H1 (cell line): ENCODE measurements at regions not wholly inside any gene's neighbourhood (a gene's known extent, or its start where the extent isn't known, plus 50 kb on each side); places are given as distances from the start of the nearest gene placed in this dataset.

ENCODE experiments used
- CTCF ChIA-PET: fragments of 300-600 bp; sonication (Branson Sonifier 250); formaldehyde crosslinking; loops from one replicate; lab custom pipeline; 2021; ENCODE audit not compliant: partially characterized antibody; lab: Charles Lee
- POLR2A ChIA-PET: fragments of 300-600 bp; sonication (Branson Sonifier 250); formaldehyde crosslinking; loops from one replicate; lab custom pipeline; 2021; ENCODE audit warnings: inconsistent platforms; ENCODE audit not compliant: partially characterized antibody; lab: Charles Lee
- DNase-seq, 2 experiments: peaks; one replicate each; pipeline versions ENCODE4 v3.0.0 to v3.0.0-alpha.2; 2010 to 2022; ENCODE audit warnings: low spot score in 2 of 2, low read depth in 1 of 2, mixed read lengths in 1 of 2
- FAIRE-seq: peaks from 2 replicates; lab custom pipeline; 2011; peaks lifted over from hg19 to GRCh38; lab: Jason Lieb, UNC
- H2AFZ ChIP-seq: 2 replicates; pipeline ENCODE4 v1.8.1; 2012; ENCODE audit warnings: low read length, inconsistent platforms
- H2AK5ac ChIP-seq: 2 replicates; pipeline ENCODE4 v1.6.1; 2013; ENCODE audit warnings: low read depth, low read length
- H2BK120ac ChIP-seq: replicated peaks from 2 replicates; pipeline ENCODE3; 2013; ENCODE audit warnings: low read depth, low read length, inconsistent platforms
- H2BK12ac ChIP-seq: 2 replicates; pipeline ENCODE4 v1.6.1; 2013; ENCODE audit warnings: low read depth, low read length
- H2BK15ac ChIP-seq: 2 replicates; pipeline ENCODE4 v1.6.1; 2013; ENCODE audit warnings: low read length
- H2BK20ac ChIP-seq: 2 replicates; pipeline ENCODE4 v1.6.1; 2013; ENCODE audit warnings: low read length
- H2BK5ac ChIP-seq: 2 replicates; pipeline ENCODE4 v1.6.1; 2013; ENCODE audit warnings: low read depth, low read length
- H3K14ac ChIP-seq: 2 replicates; pipeline ENCODE4 v1.6.1; 2013; ENCODE audit warnings: inconsistent platforms; ENCODE audit not compliant: insufficient read length
- H3K18ac ChIP-seq: 2 replicates; pipeline ENCODE4 v1.6.1; 2013; ENCODE audit warnings: low read length; ENCODE audit errors: extremely low read depth
- H3K23ac ChIP-seq: 2 replicates; pipeline ENCODE4 v1.6.1; 2013; ENCODE audit warnings: inconsistent platforms; ENCODE audit not compliant: insufficient read length
- H3K23me2 ChIP-seq: 2 replicates; pipeline ENCODE4 v1.6.1; 2013; ENCODE audit warnings: low read depth, low read length
- H3K27ac ChIP-seq: 2 replicates; pipeline ENCODE4 v1.6.1; 2011; ENCODE audit warnings: low read depth, low read length, inconsistent platforms
- H3K27me3 ChIP-seq, 4 experiments: replicated peaks in 1 of 4; 1 replicate in 1 of 4; 2 replicates in 3 of 4; pipeline versions ENCODE4 v1.6.1 to v1.8.1; 2011 to 2013; ENCODE audit warnings: low read length in 3 of 4, mild to moderate bottlenecking in 3 of 4, inconsistent platforms in 2 of 4, mixed read lengths in 2 of 4, moderate library complexity in 1 of 4; ENCODE audit not compliant: control insufficient read depth in 3 of 4, insufficient read depth in 3 of 4; ENCODE audit errors: extremely low read depth in 1 of 4
- H3K36me3 ChIP-seq, 4 experiments: 2 replicates each; pipeline versions ENCODE4 v1.6.1 to v1.8.1; 2011 to 2013; ENCODE audit warnings: mild to moderate bottlenecking in 4 of 4, low read length in 3 of 4, moderate library complexity in 2 of 4, control low read depth in 1 of 4, inconsistent platforms in 1 of 4; ENCODE audit not compliant: insufficient read depth in 4 of 4, control insufficient read depth in 2 of 4
- H3K4ac ChIP-seq: replicated peaks from 2 replicates; pipeline ENCODE3; 2013; ENCODE audit warnings: low read length, low read depth, mixed read lengths, inconsistent platforms; ENCODE audit not compliant: insufficient read length
- H3K4me1 ChIP-seq, 4 experiments: replicated peaks in 1 of 4; 1 replicate in 1 of 4; 2 replicates in 3 of 4; pipeline versions ENCODE4 v1.6.1 to v1.8.1; 2011 to 2013; ENCODE audit warnings: low read length in 3 of 4, inconsistent platforms in 2 of 4, mixed read lengths in 1 of 4; ENCODE audit not compliant: insufficient read depth in 4 of 4, control insufficient read depth in 3 of 4
- H3K4me2 ChIP-seq, 2 experiments: 2 replicates each; pipeline versions ENCODE4 v1.6.1 to v1.8.1; 2011 to 2013; ENCODE audit warnings: low read depth in 2 of 2, low read length in 2 of 2, control low read depth in 1 of 2, inconsistent platforms in 1 of 2, mild to moderate bottlenecking in 1 of 2; ENCODE audit not compliant: insufficient read depth in 1 of 2
- H3K4me3 ChIP-seq, 4 experiments: fragments of 200-600, 300-600 bp in 1 of 4; sonication (generic), shearing (Covaris generic), sonication (Bioruptor Twin) in 1 of 4; 2 replicates each; pipeline versions ENCODE4 v1.5.1 to v1.8.1; 2011 to 2016; ENCODE audit warnings: low read length in 4 of 4, low read depth in 3 of 4, control low read depth in 2 of 4, inconsistent platforms in 2 of 4, mild to moderate bottlenecking in 2 of 4, mixed read lengths in 1 of 4, moderate library complexity in 1 of 4; ENCODE audit not compliant: insufficient read depth in 2 of 4; ENCODE audit errors: extremely low read depth in 1 of 4
- H3K56ac ChIP-seq: replicated peaks from 2 replicates; pipeline ENCODE3; 2013; ENCODE audit warnings: low read depth, mild to moderate bottlenecking, mixed read lengths, low read length, inconsistent platforms; ENCODE audit not compliant: insufficient read length
- H3K79me1 ChIP-seq: 2 replicates; pipeline ENCODE4 v1.6.1; 2013; ENCODE audit warnings: low read depth, low read length, control low read depth
- H3K79me2 ChIP-seq, 2 experiments: 2 replicates each; pipeline versions ENCODE4 v1.6.1 to v1.8.1; 2012 to 2013; ENCODE audit warnings: low read length in 2 of 2, mild to moderate bottlenecking in 2 of 2, inconsistent platforms in 1 of 2; ENCODE audit not compliant: insufficient read depth in 2 of 2, control insufficient read depth in 1 of 2
- H3K9ac ChIP-seq, 4 experiments: replicated peaks in 1 of 4; 1 replicate in 1 of 4; 2 replicates in 3 of 4; pipeline versions ENCODE4 v1.6.1 to v1.8.1; 2011 to 2013; ENCODE audit warnings: low read depth in 3 of 4, low read length in 3 of 4, control low read depth in 2 of 4, mild to moderate bottlenecking in 2 of 4, moderate library complexity in 2 of 4, inconsistent platforms in 1 of 4; ENCODE audit errors: extremely low read depth in 1 of 4
- H3K9me3 ChIP-seq, 2 experiments: 2 replicates each; pipeline versions ENCODE4 v1.6.1 to v1.8.1; 2012 to 2013; ENCODE audit warnings: mild to moderate bottlenecking in 2 of 2, moderate library complexity in 2 of 2, control low read depth in 1 of 2, inconsistent platforms in 1 of 2, low read depth in 1 of 2, low read length in 1 of 2, mixed read lengths in 1 of 2; ENCODE audit not compliant: insufficient read depth in 2 of 2
- H4K20me1 ChIP-seq, 2 experiments: replicated peaks in 1 of 2; 2 replicates each; pipeline versions ENCODE3 to v1.8.1; 2011 to 2013; ENCODE audit warnings: inconsistent platforms in 2 of 2, low read length in 2 of 2, mild to moderate bottlenecking in 1 of 2; ENCODE audit not compliant: insufficient read depth in 2 of 2, control insufficient read depth in 1 of 2
- H4K5ac ChIP-seq: 2 replicates; pipeline ENCODE4 v1.6.1; 2013; ENCODE audit warnings: low read length, low read depth, mixed read lengths, inconsistent platforms; ENCODE audit not compliant: insufficient read length
- H4K8ac ChIP-seq: 2 replicates; pipeline ENCODE4 v1.8.0; 2013; ENCODE audit warnings: mild to moderate bottlenecking, moderate library complexity, low read length, inconsistent platforms; ENCODE audit not compliant: insufficient read depth; ENCODE audit errors: extremely low read depth
- H4K91ac ChIP-seq: replicated peaks from 2 replicates; pipeline ENCODE3; 2013; ENCODE audit warnings: low read length, mixed read lengths, inconsistent platforms; ENCODE audit not compliant: insufficient read length
- ATF2 ChIP-seq: IDR thresholded peaks from 2 replicates; pipeline ENCODE4 v1.6.1; 2012; ENCODE audit warnings: low read length, inconsistent platforms
- BRCA1 ChIP-seq: IDR thresholded peaks from 2 replicates; pipeline ENCODE4 v1.6.1; 2012; ENCODE audit warnings: low read depth, low read length, improper control_type of control experiment
- CTBP2 ChIP-seq: IDR thresholded peaks from 2 replicates; pipeline ENCODE4 v1.7.0; 2011; ENCODE audit warnings: borderline replicate concordance, mild to moderate bottlenecking, moderate library complexity, mixed read lengths, low read length; ENCODE audit not compliant: insufficient read depth, insufficient read length
- NRF1 ChIP-seq: IDR thresholded peaks from 2 replicates; pipeline ENCODE4 v1.6.1; 2011; ENCODE audit warnings: mild to moderate bottlenecking, low read depth, low read length, improper control_type of control experiment
- PHF8 ChIP-seq: fragments of 200-600 bp; sonication (generic); conservative IDR thresholded peaks from 2 replicates; pipeline ENCODE4 v1.7.1; 2012; ENCODE audit warnings: low read depth, mild to moderate bottlenecking, inconsistent platforms, low read length, moderate library complexity
- RAD21 ChIP-seq, 2 experiments: IDR thresholded peaks in 1 of 2; conservative IDR thresholded peaks in 1 of 2; 2 replicates each; pipeline ENCODE4 v1.6.1; 2011; ENCODE audit warnings: low read depth in 2 of 2, low read length in 2 of 2, improper control_type of control experiment in 1 of 2, inconsistent platforms in 1 of 2, mild to moderate bottlenecking in 1 of 2, moderate library complexity in 1 of 2
- RFX5 ChIP-seq: IDR thresholded peaks from 2 replicates; pipeline ENCODE4 v1.6.1; 2011; ENCODE audit warnings: low read depth, low read length, improper control_type of control experiment, borderline replicate concordance
- SIX5 ChIP-seq: IDR thresholded peaks from 2 replicates; pipeline ENCODE4 v1.6.1; 2011; ENCODE audit warnings: mild to moderate bottlenecking, low read depth, low read length
- TCF12 ChIP-seq: IDR thresholded peaks from 2 replicates; pipeline ENCODE4 v1.6.1; 2011; ENCODE audit warnings: low read depth, mild to moderate bottlenecking, low read length
- WGBS, 2 experiments: shearing (Covaris generic) in 1 of 2; methylation state at CpG; one replicate each; pipeline versions ENCODE4 v1.1.6 to v1.1.7; 2013 to 2015; ENCODE audit warnings: low lambda C conversion rate in 2 of 2, mixed read lengths in 2 of 2, inconsistent platforms in 1 of 2, low coverage in 1 of 2, missing lambda C conversion rate in 1 of 2; ENCODE audit not compliant: insufficient replicate concordance in 2 of 2, insufficient coverage in 1 of 2, insufficient read length in 1 of 2; ENCODE audit errors: extremely low coverage in 1 of 2, missing lambda C conversion rate in 1 of 2; 5-methylcytosine and 5-hydroxymethylcytosine counted together

- H2BK15ac ChIP-seq: no peak overlapping the region
- H3K4me1 ChIP-seq: no peaks in the 10 kb centered on the region
- H4K8ac ChIP-seq: no peak overlapping the region
- H4K91ac ChIP-seq: no peak overlapping the region
- H3K36me3 ChIP-seq: no peaks in the 10 kb centered on the region; a peak in 1 of 8 replicates
- H3K9ac ChIP-seq: no peak overlapping the region
- no peak overlapping the region for H3K4me3 ChIP-seq
- no peak overlapping the region for H2BK20ac ChIP-seq
- H3K4ac ChIP-seq: no peak overlapping the region
- POLR2A ChIA-PET: no interaction called here
- H2BK5ac ChIP-seq: no peak overlapping the region
- TF ChIP-seq NRF1: no peak
- TF ChIP-seq RAD21 (IDR thresholded peaks at IDR 0.05 in 1 of 2, conservative IDR thresholded peaks at IDR 0.05 in 1 of 2; ENCODE audit: low read depth in 2 of 2, low read length in 2 of 2): no peak
- TF ChIP-seq BRCA1: no peak
- TF ChIP-seq SIX5: no peak
- TF ChIP-seq TCF12: no peak
- TF ChIP-seq RFX5: no peak
- no peak for TF ChIP-seq ATF2
- no peak for TF ChIP-seq CTBP2
- TF ChIP-seq PHF8: no peak
- TF ChIP-seq, all 59 proteins: peak for 0
- Histone ChIP-seq H3K27ac (no peak overlapping the region), H3K79me2 (no peaks in the 10 kb centered on the region), H4K5ac (no peak overlapping the region), H3K56ac (no peak overlapping the region), H3K23ac (no peak overlapping the region), H3K14ac (no peak overlapping the region), H2AFZ (no peak overlapping the region), H3K4me2 (no peak overlapping the region), H3K23me2 (no peaks in the 10 kb centered on the region), H2BK12ac (no peak overlapping the region), H3K79me1 (no peaks in the 10 kb centered on the region; the same call in 1 of the 2 replicates), H3K27me3 (peaks cover 0 to 1% (median 0%) of the 10 kb centered on the region in 4 experiments; a peak in 1 of 7 replicates), H2AK5ac (no peak overlapping the region), H3K18ac (no peak overlapping the region), H4K20me1 (no peaks in the 10 kb centered on the region), H2BK120ac (no peak overlapping the region), H3K9me3 (no peaks in the 10 kb centered on the region)
- FAIRE-seq (no peak), DNase-seq (no peak)
- WGBS, 2 experiments: 93% methylated on average over 5 of the region's 5 CpGs; no CpG with 5 or more reads in 1 of the 2 experiments
- CTCF ChIA-PET: interaction anchor here (0.6 to 2.6 kb wide), 4 partner anchors 8 to 126 kb away, joined by 3 to 10 read pairs (median 4); no protein-coding TSS in a partner anchor
These were observed 198.1 kb upstream of the WWC1 start for GRCh38 chr5:168093200-168093910.
